Glomerular visceral epithelial cell (primary cell): ENCODE measurements at regions not wholly inside any gene's neighbourhood (a gene's known extent, or its start where the extent isn't known, plus 50 kb on each side); places are given as distances from the start of the nearest gene placed in this dataset.
"Not testable (repeated sequence)": the region's sequence is repeated elsewhere in the genome, so short reads cannot be mapped to it uniquely, and the experiment has no call there.

ENCODE experiments used
- DNase-seq: peaks from one replicate; pipeline ENCODE4 v3.0.0-alpha.2; 2016; ENCODE audit errors: extremely low spot score

- peak; percentile 11 for DNase-seq
Observed at GRCh38 chr3:99586701-99587100, 51.7 kb upstream of the COL8A1 start.

GRCh38 chr3:99579965-99580364, 58.4 kb upstream of the COL8A1 start:
- no peak for DNase-seq

- DNase-seq = peak; percentile 62
Observed at GRCh38 chr3:99579246-99579645, 59.1 kb upstream of the COL8A1 start.

- DNase-seq = no peak
Observed at GRCh38 chr3:99578339-99578970, 59.9 kb upstream of the COL8A1 start.

GRCh38 chr3:99576904-99577559, 61.4 kb upstream of the COL8A1 start:
- no peak for DNase-seq

GRCh38 chr3:99575683-99576082, 62.7 kb upstream of the COL8A1 start:
- no peak for DNase-seq

GRCh38 chr3:99570061-99570460, 68.3 kb upstream of the COL8A1 start:
- DNase-seq = no peak

- DNase-seq = no peak
Observed at GRCh38 chr3:99568663-99569335, 69.6 kb upstream of the COL8A1 start.

GRCh38 chr3:99565331-99565730, 73.1 kb upstream of the COL8A1 start:
- DNase-seq = no peak

- DNase-seq = peak; percentile 60
Observed at GRCh38 chr3:99562990-99563607, 75.3 kb upstream of the COL8A1 start.

GRCh38 chr3:99562138-99562537, 76.3 kb upstream of the COL8A1 start:
- peak; percentile 36 for DNase-seq

GRCh38 chr3:99561056-99561455, 77.3 kb upstream of the COL8A1 start:
- DNase-seq = no peak

- DNase-seq = no peak
Observed at GRCh38 chr3:99559196-99559595, 79.2 kb upstream of the COL8A1 start.

GRCh38 chr3:99555885-99556284, 82.5 kb upstream of the COL8A1 start:
- not testable (repeated sequence) for DNase-seq

- DNase-seq = no peak
Observed at GRCh38 chr3:99551520-99551919, 86.9 kb upstream of the COL8A1 start.

- no peak for DNase-seq
Observed at GRCh38 chr3:99549957-99550603, 88.3 kb upstream of the COL8A1 start.

GRCh38 chr3:99549220-99549619, 89.2 kb upstream of the COL8A1 start:
- DNase-seq = no peak

- DNase-seq = no peak
Observed at GRCh38 chr3:99548674-99549073, 89.7 kb upstream of the COL8A1 start.

- DNase-seq = no peak
Observed at GRCh38 chr3:99545941-99546580, 92.3 kb upstream of the COL8A1 start.

GRCh38 chr3:99544786-99545281, 93.6 kb upstream of the COL8A1 start:
- DNase-seq = peak; percentile 15

GRCh38 chr3:99543796-99544195, 94.6 kb upstream of the COL8A1 start:
- no peak for DNase-seq
